Neural cell (in vitro differentiated cells): ENCODE measurements at regions not wholly inside any gene's neighbourhood (a gene's known extent, or its start where the extent isn't known, plus 50 kb on each side); places are given as distances from the start of the nearest gene placed in this dataset.

Experiments used
- H2AFZ ChIP-seq: fragments of 200-600, 300-800 bp; sonication (generic), shearing (Covaris generic); 2 replicates; pipeline ENCODE4 v1.6.0; 2014; ENCODE audit warnings: low read depth, mild to moderate bottlenecking, antibody characterized with exemption, low read length, moderate library complexity
- H3F3A ChIP-seq: fragments of 200-600 bp; shearing (Covaris generic); 2 replicates; pipeline ENCODE4 v1.6.1; 2016; ENCODE audit warnings: mild to moderate bottlenecking, moderate library complexity, mixed read lengths, antibody characterized with exemption, low read length; ENCODE audit not compliant: insufficient read depth, poor library complexity, severe bottlenecking
- H3K27ac ChIP-seq: fragments of 200-600, 300-800 bp; sonication (generic), shearing (Covaris generic); 2 replicates; pipeline ENCODE4 v1.5.1; 2014; ENCODE audit warnings: mild to moderate bottlenecking, low read length, moderate library complexity
- H3K27me3 ChIP-seq: fragments of 300-800, 200-600 bp; sonication (generic), shearing (Covaris generic); 2 replicates; pipeline ENCODE4 v1.6.0; 2014; ENCODE audit warnings: mild to moderate bottlenecking, low read depth, low read length, moderate library complexity; ENCODE audit not compliant: insufficient read depth
- H3K36me3 ChIP-seq: fragments of 300-800, 200-600 bp; sonication (generic), shearing (Covaris generic); 2 replicates; pipeline ENCODE4 v1.5.1; 2014; ENCODE audit warnings: mild to moderate bottlenecking, antibody characterized with exemption, low read length, moderate library complexity; ENCODE audit not compliant: insufficient read depth
- H3K4me2 ChIP-seq: fragments of 300-800, 200-600 bp; sonication (generic), shearing (Covaris generic); 2 replicates; pipeline ENCODE4 v1.6.0; 2014; ENCODE audit warnings: mild to moderate bottlenecking, low read length
- H3K4me3 ChIP-seq: fragments of 300-800, 200-600 bp; sonication (generic), shearing (Covaris generic); 2 replicates; pipeline ENCODE4 v1.5.1; 2014; ENCODE audit warnings: mild to moderate bottlenecking, low read length, moderate library complexity
- H3K79me2 ChIP-seq: fragments of 200-600 bp; shearing (Covaris generic); replicated peaks from 2 replicates; pipeline ENCODE4 v1.6.0; 2014; ENCODE audit warnings: mild to moderate bottlenecking, low read length, moderate library complexity; ENCODE audit not compliant: insufficient read depth
- H3K9ac ChIP-seq: fragments of 300-800, 200-600 bp; sonication (generic), shearing (Covaris generic); 2 replicates; pipeline ENCODE4 v1.6.1; 2016; ENCODE audit warnings: mild to moderate bottlenecking, low read length, mixed read lengths
- H3K9me2 ChIP-seq: fragments of 200-600 bp; shearing (Covaris generic); 2 replicates; pipeline ENCODE4 v1.6.1; 2016; ENCODE audit warnings: mild to moderate bottlenecking, low read length, mixed read lengths; ENCODE audit not compliant: insufficient read depth
- H3K9me3 ChIP-seq: fragments of 200-600, 300-800 bp; sonication (generic), shearing (Covaris generic); 2 replicates; pipeline ENCODE4 v1.6.1; 2016; ENCODE audit warnings: mild to moderate bottlenecking, mixed run types, low read length, moderate library complexity, mixed read lengths
- H4K20me1 ChIP-seq: fragments of 200-600 bp; shearing (Covaris generic); 2 replicates; pipeline ENCODE4 v1.6.1; 2016; ENCODE audit warnings: mild to moderate bottlenecking, mixed run types; ENCODE audit not compliant: insufficient read depth
- CTCF ChIP-seq: fragments of 450-650 bp; IDR thresholded peaks from 2 replicates; pipeline ENCODE4 v1.5.1; 2014; ENCODE audit warnings: antibody characterized with exemption, mild to moderate bottlenecking, moderate library complexity; ENCODE audit not compliant: poor library complexity, severe bottlenecking
- EP300 ChIP-seq: fragments of 450-650 bp; conservative IDR thresholded peaks from 2 replicates; pipeline ENCODE4 v1.6.1; 2014; ENCODE audit warnings: antibody characterized with exemption, mild to moderate bottlenecking, moderate library complexity; ENCODE audit not compliant: poor library complexity, severe bottlenecking
- EZH2 ChIP-seq: fragments of 200-600, 300-800 bp; shearing (Covaris generic), sonication (generic); IDR thresholded peaks from 2 replicates; pipeline ENCODE4 v1.6.1; 2014; ENCODE audit warnings: antibody characterized with exemption, low read length, borderline replicate concordance, mild to moderate bottlenecking; ENCODE audit not compliant: insufficient read depth, poor library complexity, severe bottlenecking
- MXI1 ChIP-seq: fragments of 450-650 bp; conservative IDR thresholded peaks from 2 replicates; pipeline ENCODE4 v1.6.1; 2014; ENCODE audit warnings: antibody characterized with exemption, mild to moderate bottlenecking; ENCODE audit not compliant: poor library complexity, severe bottlenecking
- POLR2AphosphoS5 ChIP-seq: IDR thresholded peaks from 2 replicates; pipeline ENCODE4 v1.6.1; 2012
- RAD21 ChIP-seq: fragments of 450-650 bp; conservative IDR thresholded peaks from 2 replicates; pipeline ENCODE4 v1.6.1; 2014; ENCODE audit warnings: antibody characterized with exemption, mild to moderate bottlenecking, moderate library complexity
- REST ChIP-seq: IDR thresholded peaks from 2 replicates; pipeline ENCODE4 v1.6.1; 2012; ENCODE audit warnings: borderline replicate concordance
- SMC3 ChIP-seq: fragments of 450-650 bp; conservative IDR thresholded peaks from 2 replicates; pipeline ENCODE4 v1.6.1; 2014; ENCODE audit warnings: antibody characterized with exemption, mild to moderate bottlenecking, moderate library complexity; ENCODE audit not compliant: poor library complexity
- TAF1 ChIP-seq: IDR thresholded peaks from 2 replicates; pipeline ENCODE4 v1.6.1; 2012; ENCODE audit warnings: low read depth

DNA sequence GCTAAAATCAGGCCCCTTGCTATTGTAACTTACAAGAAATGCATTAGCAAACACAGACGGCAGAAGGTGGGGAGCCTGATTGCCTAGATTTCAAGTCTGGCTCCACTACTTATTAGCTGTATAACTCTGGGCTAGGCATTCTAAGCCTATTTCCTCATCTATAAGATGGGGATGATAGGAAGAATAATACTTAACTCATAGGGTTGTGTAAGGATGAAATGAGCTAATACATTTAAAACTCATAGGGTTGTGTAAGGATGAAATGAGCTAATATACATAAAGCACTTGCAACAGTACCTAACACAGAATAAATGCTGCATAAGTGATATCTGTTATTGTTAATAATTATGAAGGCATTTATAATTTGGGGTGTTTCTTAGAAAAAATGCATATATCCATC lies 60.1 kb upstream of the DIO2 start:
- Histone ChIP-seq H3K9me3 (no peaks in the 10 kb centered on the region), H3K9ac (no peak overlapping the region), H2AFZ (no peak overlapping the region), H3K9me2 (no peaks in the 10 kb centered on the region), H3K27ac (no peak overlapping the region), H4K20me1 (no peaks in the 10 kb centered on the region), H3K79me2 (no peaks in the 10 kb centered on the region), H3K4me3 (no peak overlapping the region), H3K27me3 (no peaks in the 10 kb centered on the region), H3F3A (no peaks in the 10 kb centered on the region), H3K36me3 (no peaks in the 10 kb centered on the region), H3K4me2 (no peak overlapping the region)
- TF ChIP-seq RAD21 = no peak
- no peak for TF ChIP-seq EP300
- no peak for TF ChIP-seq TAF1
- TF ChIP-seq CTCF = no peak
- TF ChIP-seq MXI1 = no peak
- TF ChIP-seq SMC3 = no peak
- no peak for TF ChIP-seq REST
- TF ChIP-seq EZH2 = no peak

DNA sequence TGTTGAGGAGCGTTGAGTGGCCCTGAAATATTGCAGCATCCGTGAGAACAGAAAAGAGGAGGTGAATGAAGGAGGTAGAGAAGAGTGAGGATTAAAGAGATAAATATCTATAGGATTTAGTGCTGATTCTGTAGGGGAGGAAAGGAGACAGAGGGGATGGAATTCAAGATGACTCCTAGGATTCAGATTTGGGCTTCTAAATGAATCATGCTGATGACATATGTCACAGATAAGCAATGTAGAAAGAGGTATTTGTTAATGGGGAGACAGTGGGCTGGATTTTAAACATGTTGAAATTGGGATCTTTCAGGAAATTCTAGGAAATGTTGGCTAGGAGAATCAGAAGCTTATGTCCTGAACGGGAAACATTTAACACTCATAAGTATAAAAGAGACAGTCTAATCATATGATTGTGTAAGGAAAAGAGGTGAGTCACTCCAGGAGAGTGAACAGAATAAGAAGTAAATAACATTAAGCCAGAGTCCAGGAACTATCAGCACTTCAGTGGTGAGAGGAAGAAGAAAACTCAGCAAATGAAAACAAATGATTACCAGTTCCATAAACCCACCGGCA lies 58.1 kb upstream of the DIO2 start:
- H3K4me2 ChIP-seq = no peak overlapping the region
- no peak overlapping the region for H3K27ac ChIP-seq
- H3K79me2 ChIP-seq = no peaks in the 10 kb centered on the region
- no peak overlapping the region for H3K9ac ChIP-seq
- H3K9me3 ChIP-seq = no peaks in the 10 kb centered on the region
- no peaks in the 10 kb centered on the region for H3F3A ChIP-seq
- H3K9me2 ChIP-seq = no peaks in the 10 kb centered on the region
- H2AFZ ChIP-seq = no peak overlapping the region
- TF ChIP-seq SMC3 (no peak), EZH2 (no peak), POLR2AphosphoS5 (no peak), REST (no peak), EP300 (no peak), RAD21 (no peak), TAF1 (no peak), MXI1 (no peak), CTCF (no peak)
- H3K27me3 ChIP-seq = no peaks in the 10 kb centered on the region
- no peaks in the 10 kb centered on the region for H4K20me1 ChIP-seq
- H3K36me3 ChIP-seq = no peaks in the 10 kb centered on the region
- no peak overlapping the region for H3K4me3 ChIP-seq
